Endothelial cell of hepatic sinusoid (primary cell): ENCODE measurements at regions not wholly inside any gene's neighbourhood (a gene's known extent, or its start where the extent isn't known, plus 50 kb on each side); places are given as distances from the start of the nearest gene placed in this dataset.
"Not testable (repeated sequence)": the region's sequence is repeated elsewhere in the genome, so short reads cannot be mapped to it uniquely, and the experiment has no call there.

Experiments
- in situ Hi-C: cut with HindIII; loops from 2 replicates; pipeline ENCODE4 v1.10.0; 2017; ENCODE audit warnings: low sequenced_read_pairs

- in situ Hi-C loops, result no loop called here
These were observed 187.7 kb upstream of the NUDT10 start for GRCh38 chrX:51144828-51145442.

- in situ Hi-C loops, result no loop called here
These were observed 183.8 kb upstream of the NUDT10 start for GRCh38 chrX:51148848-51149247.

GRCh38 chrX:51151734-51152133, 180.9 kb upstream of the NUDT10 start:
- in situ Hi-C loops, result no loop called here

- in situ Hi-C loops, result no loop called here
These were observed 177.5 kb upstream of the NUDT10 start for GRCh38 chrX:51155157-51155556.

- in situ Hi-C loops, result no loop called here
These were observed 177.1 kb upstream of the NUDT10 start for GRCh38 chrX:51155566-51155965.

- in situ Hi-C loops, result no loop called here
These were observed 174.4 kb upstream of the NUDT10 start for GRCh38 chrX:51158231-51158630.

- in situ Hi-C loops, result not testable (repeated sequence)
These were observed 173.2 kb upstream of the NUDT10 start for GRCh38 chrX:51159378-51159777.

GRCh38 chrX:51163730-51164129, 168.9 kb upstream of the NUDT10 start:
- in situ Hi-C loops, result loop anchor here (10.0 kb wide), 1 partner anchor 59 kb away; no protein-coding TSS in a partner anchor

- in situ Hi-C loops, result not testable (repeated sequence)
These were observed 154.2 kb upstream of the NUDT10 start for GRCh38 chrX:51178356-51178900.

- in situ Hi-C loops, result not testable (repeated sequence)
These were observed 152.8 kb upstream of the NUDT10 start for GRCh38 chrX:51179805-51180204.

- in situ Hi-C loops, result no loop called here
These were observed 150.1 kb upstream of the NUDT10 start for GRCh38 chrX:51182545-51182944.

GRCh38 chrX:51192104-51192503, 140.5 kb upstream of the NUDT10 start:
- in situ Hi-C loops, result no loop called here

GRCh38 chrX:51215266-51215665, 117.4 kb upstream of the NUDT10 start:
- in situ Hi-C loops, result no loop called here

- in situ Hi-C loops, result no loop called here
These were observed 116.8 kb upstream of the NUDT10 start for GRCh38 chrX:51215856-51216255.

GRCh38 chrX:51242212-51242611, 90.4 kb upstream of the NUDT10 start:
- in situ Hi-C loops, result no loop called here

GRCh38 chrX:51257490-51257889, 75.1 kb upstream of the NUDT10 start:
- in situ Hi-C loops, result no loop called here

GRCh38 chrX:51262271-51262670, 70.4 kb upstream of the NUDT10 start:
- in situ Hi-C loops, result not testable (repeated sequence)

GRCh38 chrX:51272638-51273037, 60.0 kb upstream of the NUDT10 start:
- in situ Hi-C loops, result no loop called here

- in situ Hi-C loops, result no loop called here
These were observed 50.8 kb upstream of the NUDT10 start for GRCh38 chrX:51281758-51282318.
